GM18907 (cell line): ENCODE measurements at regions not wholly inside any gene's neighbourhood (a gene's known extent, or its start where the extent isn't known, plus 50 kb on each side); places are given as distances from the start of the nearest gene placed in this dataset.
A peak's percentile ranks its signal among the peaks of the same experiment; 100 is the strongest.
"Not testable (repeated sequence)": the region's sequence is repeated elsewhere in the genome, so short reads cannot be mapped to it uniquely, and the experiment has no call there.

Experiments used
- ATAC-seq: cut with Tn5 transposase; IDR thresholded peaks from one replicate; pipeline ENCODE4 v1.9.1; 2021; ENCODE audit warnings: mild to moderate bottlenecking, moderate library complexity; ENCODE audit not compliant: unreplicated experiment

- ATAC-seq, result no peak
Observed at GRCh38 chr3:102682741-102683140, 247.9 kb downstream of the ZPLD1 start.

GRCh38 chr3:102686792-102687191 lies 252.0 kb downstream of the ZPLD1 start:
- ATAC-seq, result no peak

GRCh38 chr3:102687851-102688555 lies 253.2 kb downstream of the ZPLD1 start:
- ATAC-seq, result no peak

GRCh38 chr3:102688556-102688930 lies 253.7 kb downstream of the ZPLD1 start:
- no peak for ATAC-seq

GRCh38 chr3:102691507-102691906 lies 256.7 kb downstream of the ZPLD1 start:
- ATAC-seq, result no peak

- no peak for ATAC-seq
Observed at GRCh38 chr3:102699104-102699818, 264.4 kb downstream of the ZPLD1 start.

GRCh38 chr3:102699819-102700140 lies 265.0 kb downstream of the ZPLD1 start:
- ATAC-seq, result no peak

GRCh38 chr3:102712896-102713295 lies 278.1 kb downstream of the ZPLD1 start:
- no peak for ATAC-seq

- ATAC-seq, result peak; percentile 26
Observed at GRCh38 chr3:102714567-102714966, 279.8 kb downstream of the ZPLD1 start.

- peak; percentile 94 for ATAC-seq
Observed at GRCh38 chr3:102715030-102715697, 280.3 kb downstream of the ZPLD1 start.

GRCh38 chr3:102718651-102719050 lies 283.8 kb downstream of the ZPLD1 start:
- ATAC-seq, result no peak

GRCh38 chr3:102722317-102722716 lies 287.5 kb downstream of the ZPLD1 start:
- no peak for ATAC-seq

GRCh38 chr3:102727340-102727739 lies 292.5 kb downstream of the ZPLD1 start:
- ATAC-seq, result no peak

- not testable (repeated sequence) for ATAC-seq
Observed at GRCh38 chr3:102732581-102732980, 297.8 kb downstream of the ZPLD1 start.

- no peak for ATAC-seq
Observed at GRCh38 chr3:102733791-102734563, 299.2 kb downstream of the ZPLD1 start.

GRCh38 chr3:102735311-102735710 lies 300.5 kb downstream of the ZPLD1 start:
- ATAC-seq, result no peak

GRCh38 chr3:102736288-102736974 lies 301.6 kb downstream of the ZPLD1 start:
- no peak for ATAC-seq

- ATAC-seq, result no peak
Observed at GRCh38 chr3:102736975-102737304, 302.1 kb downstream of the ZPLD1 start.

- no peak for ATAC-seq
Observed at GRCh38 chr3:102737353-102737752, 302.5 kb downstream of the ZPLD1 start.

- ATAC-seq, result no peak
Observed at GRCh38 chr3:102741105-102741504, 306.3 kb downstream of the ZPLD1 start.

- ATAC-seq, result no peak
Observed at GRCh38 chr3:102741694-102742093, 306.9 kb downstream of the ZPLD1 start.
